ENCODE measurements at regions not wholly inside any gene's neighbourhood (a gene's known extent, or its start where the extent isn't known, plus 50 kb on each side); places are given as distances from the start of the nearest gene placed in this dataset.

- ATAC-seq (no peak), DNase-seq (no peak)
Measured at GRCh38 chr5:173764332-173765028, 123.7 kb upstream of the CPEB4 start.

DNA sequence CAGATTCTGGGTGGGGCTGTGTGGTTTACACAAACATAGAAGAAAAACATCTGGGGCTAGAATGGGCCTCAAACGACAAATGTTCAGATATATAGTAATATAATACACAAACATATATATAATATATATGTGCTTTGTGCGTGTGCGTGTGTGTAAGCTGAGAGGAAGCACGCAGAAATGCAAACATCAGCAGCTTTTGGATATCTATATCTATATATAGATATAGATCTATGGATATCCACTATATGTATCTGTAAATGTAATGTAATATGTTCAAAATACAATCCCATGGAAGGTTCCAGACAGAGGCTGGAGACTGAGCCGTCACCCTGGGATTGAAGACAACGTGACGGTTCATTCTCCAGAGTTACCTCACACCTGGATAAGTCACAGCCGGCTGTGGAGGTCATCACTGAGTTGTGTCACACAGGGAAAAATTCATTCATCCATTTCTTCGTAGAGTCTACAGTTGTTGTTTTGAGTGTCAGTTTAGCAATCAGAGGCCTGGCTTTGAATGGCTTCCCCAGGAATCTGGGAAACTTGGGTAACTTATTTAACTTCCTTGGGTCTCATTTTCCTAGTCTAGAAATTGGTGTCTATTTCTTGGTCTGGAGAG is 123.0 kb upstream of the CPEB4 start:
- ATAC-seq = no peak
- no peak for DNase-seq

- DNase-seq (no peak), ATAC-seq (no peak)
Measured at GRCh38 chr5:173765661-173766060, 122.5 kb upstream of the CPEB4 start.

DNA sequence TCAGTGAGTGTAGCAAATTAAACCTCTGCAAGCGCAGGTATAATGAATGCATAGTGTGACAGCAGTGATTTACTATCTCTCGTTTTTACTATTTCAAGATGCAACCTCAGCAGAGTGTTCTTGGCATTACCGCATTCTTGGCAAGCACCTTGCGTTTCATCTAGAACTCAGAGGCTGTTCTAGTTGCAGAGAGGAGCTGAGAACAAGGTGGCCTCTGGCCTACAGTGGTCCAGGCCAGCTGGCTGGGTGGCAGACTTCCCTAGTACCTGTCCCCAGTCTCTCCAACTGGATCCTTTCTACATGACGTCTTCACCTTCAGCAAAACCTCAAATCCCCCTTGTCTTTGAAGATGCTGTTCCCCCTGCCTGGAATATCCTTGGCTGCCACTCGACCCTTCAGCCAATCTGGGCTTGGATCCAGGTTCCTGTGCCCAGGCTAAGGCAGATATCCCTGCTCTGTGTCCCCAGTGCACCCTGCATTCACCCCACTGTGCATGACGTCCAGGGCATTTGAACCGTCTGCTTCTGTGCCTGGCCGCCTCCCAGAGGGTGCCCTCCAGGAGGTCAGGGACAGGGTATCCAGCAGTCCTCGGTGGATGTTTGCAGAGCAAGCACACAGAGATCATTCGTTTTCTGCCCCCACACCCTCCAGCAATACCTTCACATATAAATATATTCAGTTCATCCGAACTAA is 120.4 kb upstream of the CPEB4 start:
- DNase-seq (no peak), ATAC-seq (no peak)

- DNase-seq (no peak), ATAC-seq (no peak)
Measured at GRCh38 chr5:173768267-173768806, 119.8 kb upstream of the CPEB4 start.

- ATAC-seq (no peak), DNase-seq (no peak)
Measured at GRCh38 chr5:173768891-173769290, 119.3 kb upstream of the CPEB4 start.

- DNase-seq = no peak
- no peak for ATAC-seq
Measured at GRCh38 chr5:173770637-173771036, 117.5 kb upstream of the CPEB4 start.

- ATAC-seq = no peak
- no peak for DNase-seq
Measured at GRCh38 chr5:173771121-173771724, 116.9 kb upstream of the CPEB4 start.

- ATAC-seq = no peak
Measured at GRCh38 chr5:173771725-173772383, 116.3 kb upstream of the CPEB4 start.

DNA sequence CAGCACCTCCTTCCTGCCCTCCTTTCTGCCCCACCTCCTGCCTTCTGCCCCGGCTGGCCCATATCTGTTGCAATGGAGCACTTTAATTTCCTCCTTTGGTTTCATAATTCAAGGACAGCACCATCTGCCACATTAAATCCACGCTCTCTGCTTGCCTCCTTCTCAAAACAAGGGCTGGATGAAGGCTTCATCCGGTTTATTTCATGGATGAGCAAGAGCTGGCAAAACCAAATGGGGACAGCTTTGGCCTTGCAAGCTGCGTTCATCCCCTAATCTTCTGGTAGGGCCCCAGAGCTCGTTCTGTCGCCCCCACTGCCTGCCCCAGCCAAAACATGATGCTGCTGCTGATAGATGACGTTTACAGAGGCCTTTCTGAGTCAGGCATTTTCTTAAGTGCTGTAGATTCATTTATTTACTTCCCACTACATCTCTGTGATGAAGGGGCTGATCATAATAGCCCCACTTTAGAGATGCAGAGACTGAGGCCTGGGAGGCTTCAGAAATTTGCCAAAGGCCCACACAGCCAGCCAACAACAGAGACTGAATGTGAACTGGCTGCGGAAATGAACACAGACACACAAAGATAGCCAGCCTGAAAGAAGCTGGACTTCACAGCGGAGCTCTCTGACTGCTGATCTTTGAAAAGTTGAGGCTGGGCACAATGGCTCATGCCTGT is 115.6 kb upstream of the CPEB4 start:
- no peak for ATAC-seq
- no peak for DNase-seq

More at GRCh38 chr5:173771725-173772383, 116.3 kb upstream of the CPEB4 start:
- no peak for DNase-seq

- ATAC-seq (no peak), DNase-seq (no peak)
Measured at GRCh38 chr5:173774271-173774761, 113.8 kb upstream of the CPEB4 start.

DNA sequence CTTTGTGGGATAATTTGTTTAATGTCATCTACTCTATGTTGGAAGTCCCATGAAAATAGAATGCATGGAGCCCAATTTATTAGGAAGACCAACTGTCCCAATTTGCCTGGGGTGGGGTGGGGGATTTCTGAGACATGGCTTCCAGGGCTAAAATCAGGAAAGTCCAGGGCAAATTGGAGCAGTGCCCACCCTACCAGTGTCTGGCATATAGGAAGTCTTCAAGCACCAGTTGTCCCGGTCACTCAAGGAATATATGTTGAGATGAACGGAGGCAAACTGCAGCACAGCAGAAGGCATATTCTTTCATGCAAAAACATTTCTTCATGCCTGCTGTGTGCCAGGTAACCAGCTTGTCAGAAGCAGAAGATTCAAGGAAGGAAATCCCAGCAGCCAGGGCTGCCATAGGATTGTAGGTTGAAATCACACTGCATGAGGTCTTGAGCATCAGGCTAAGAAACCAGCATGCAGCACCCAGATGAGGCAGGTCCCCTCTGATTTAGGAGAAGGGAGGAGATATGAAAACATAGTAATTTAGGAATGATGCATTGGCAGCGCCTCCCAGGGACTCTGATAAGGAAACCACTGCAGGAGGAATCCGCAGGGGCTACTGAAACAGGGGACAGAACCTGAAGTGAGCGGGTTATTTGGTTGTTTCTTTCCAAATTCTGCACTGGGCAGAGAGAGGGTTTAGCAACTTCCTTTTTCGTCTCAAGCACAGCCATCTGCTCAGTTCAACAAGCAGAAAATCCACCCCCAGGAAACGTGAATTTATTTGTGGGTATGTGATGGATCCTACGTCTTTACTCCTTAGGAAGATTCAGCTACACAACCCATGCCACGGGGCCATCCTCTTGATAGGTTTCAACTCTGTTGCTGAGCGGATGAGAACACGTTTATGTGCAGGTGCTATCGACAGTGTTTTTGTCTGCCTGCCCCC is 112.6 kb upstream of the CPEB4 start:
- ATAC-seq (no peak), DNase-seq (no peak)

DNA sequence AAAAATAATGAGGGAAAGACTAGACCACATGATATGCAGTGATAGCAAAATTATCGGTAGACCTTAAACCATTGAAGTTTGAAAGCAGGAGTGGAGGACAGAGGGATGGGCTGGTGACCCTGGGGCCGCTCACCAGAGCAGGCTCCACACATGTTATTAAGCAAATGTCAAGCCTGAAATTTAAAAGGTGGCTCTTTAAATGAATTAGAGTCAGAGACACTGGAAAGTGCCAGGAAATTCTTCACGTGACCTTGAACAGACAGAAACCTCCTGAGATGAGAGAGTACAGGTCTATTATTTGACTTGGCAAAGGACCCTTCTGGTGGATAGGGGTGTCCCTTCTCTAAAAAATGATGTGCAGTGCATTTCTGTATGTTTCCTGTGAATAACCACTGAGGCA is 111.0 kb upstream of the CPEB4 start:
- no peak for DNase-seq
- no peak for ATAC-seq

- ATAC-seq (no peak), DNase-seq (no peak)
Measured at GRCh38 chr5:173777674-173778073, 110.5 kb upstream of the CPEB4 start.

- no peak for DNase-seq
- no peak for ATAC-seq
Measured at GRCh38 chr5:173778152-173778782, 109.9 kb upstream of the CPEB4 start.

DNA sequence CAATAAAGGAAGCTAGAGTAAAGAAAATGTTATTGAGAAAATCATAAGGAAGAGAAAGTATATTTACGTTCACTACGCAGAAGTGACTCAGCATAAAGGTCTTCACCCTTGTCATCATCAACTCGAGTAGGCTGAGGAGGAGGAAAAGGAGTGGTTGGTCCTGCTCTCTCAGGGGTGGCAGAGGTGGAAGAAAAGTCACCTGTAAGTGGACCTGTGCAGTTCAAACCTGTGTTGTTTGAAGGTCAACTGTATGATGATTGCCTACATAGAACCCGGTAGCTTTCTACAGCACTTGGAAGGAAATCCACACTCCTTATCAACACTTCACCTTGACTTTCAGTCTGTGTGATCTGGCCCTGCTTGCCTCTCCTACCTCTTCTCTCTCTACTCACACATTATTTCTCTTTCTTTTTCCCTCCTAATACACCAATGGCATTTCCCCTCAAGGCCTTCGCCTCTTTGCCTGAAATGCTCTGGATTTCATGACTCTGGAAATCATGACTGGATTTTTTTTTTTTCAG is 109.3 kb upstream of the CPEB4 start:
- DNase-seq (no peak), ATAC-seq (no peak)

DNA sequence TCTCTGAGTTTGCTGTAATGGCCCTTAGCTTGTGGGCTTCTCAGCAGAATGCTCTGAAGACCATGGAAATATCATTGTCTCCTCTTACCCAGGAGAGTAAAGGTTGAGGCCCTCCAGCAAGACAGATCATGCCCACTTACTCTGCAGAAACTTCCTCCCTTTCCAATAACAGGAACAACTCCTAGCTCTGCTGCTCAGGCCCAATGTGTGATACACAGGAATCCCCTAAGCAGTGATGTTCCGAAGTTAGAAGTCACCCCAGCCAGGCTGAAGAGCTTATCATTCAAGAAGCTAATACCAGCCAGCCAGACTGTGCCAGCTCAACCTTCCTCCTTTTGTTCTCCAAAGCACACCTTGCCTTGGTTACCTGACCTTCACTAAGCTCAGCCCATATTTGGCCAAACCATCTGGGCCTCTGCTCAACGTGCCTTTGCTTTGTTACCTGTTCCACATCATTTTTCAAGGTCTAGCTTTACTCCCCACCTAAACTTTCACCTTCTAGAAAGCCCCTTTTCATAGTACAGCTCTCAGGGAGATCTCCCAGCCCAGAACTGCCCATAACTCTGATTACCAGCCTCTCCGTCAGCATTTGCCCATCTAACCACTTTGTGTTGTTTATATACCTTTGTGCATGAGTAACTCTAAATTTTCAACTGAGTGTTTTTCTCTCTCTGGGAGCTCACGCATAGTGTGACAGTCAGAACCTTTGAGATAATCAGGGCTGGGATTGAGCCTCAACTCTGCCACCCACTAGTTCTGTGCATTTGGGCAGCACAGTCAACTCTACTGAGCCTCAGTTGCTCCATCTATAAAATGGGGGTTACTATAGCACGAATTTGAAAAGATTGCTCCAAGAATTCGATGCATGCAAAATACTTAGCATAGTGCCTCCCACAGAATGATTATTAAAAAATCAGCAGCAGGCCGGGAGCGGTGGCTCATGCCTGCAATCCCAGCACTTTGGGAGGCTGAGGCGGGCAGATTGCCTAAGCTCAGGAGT is 107.6 kb upstream of the CPEB4 start:
- ATAC-seq = no peak

GRCh38 chr5:173781432-173781815 is 106.7 kb upstream of the CPEB4 start:
- DNase-seq (no peak), ATAC-seq (no peak)

More for the DNA sequence above, 107.6 kb upstream of the CPEB4 start:
- DNase-seq = no peak

All from stimulated activated naive CD8-positive, alpha-beta T cell treated with anti-CD3 and anti-CD28 coated beads, Interleukin-15, Interleukin-2, amounts not matched to agents 100 U/mL and 50 U/mL, for 24 hours (primary cell).